B cell (primary cell): ENCODE measurements at regions not wholly inside any gene's neighbourhood (a gene's known extent, or its start where the extent isn't known, plus 50 kb on each side); places are given as distances from the start of the nearest gene placed in this dataset.

ENCODE experiments used
- CTCF ChIP-seq: fragments of 200-600 bp; IDR thresholded peaks from one replicate; pipeline ENCODE4 v1.8.0; 2022; ENCODE audit warnings: antibody characterized with exemption, mild to moderate bottlenecking
- EZH2 ChIP-seq: IDR thresholded peaks from 2 replicates; pipeline ENCODE4 v1.6.1; 2012; ENCODE audit warnings: borderline replicate concordance, low read depth, mild to moderate bottlenecking, moderate library complexity, low read length; ENCODE audit not compliant: insufficient read depth, poor library complexity, severe bottlenecking

DNA sequence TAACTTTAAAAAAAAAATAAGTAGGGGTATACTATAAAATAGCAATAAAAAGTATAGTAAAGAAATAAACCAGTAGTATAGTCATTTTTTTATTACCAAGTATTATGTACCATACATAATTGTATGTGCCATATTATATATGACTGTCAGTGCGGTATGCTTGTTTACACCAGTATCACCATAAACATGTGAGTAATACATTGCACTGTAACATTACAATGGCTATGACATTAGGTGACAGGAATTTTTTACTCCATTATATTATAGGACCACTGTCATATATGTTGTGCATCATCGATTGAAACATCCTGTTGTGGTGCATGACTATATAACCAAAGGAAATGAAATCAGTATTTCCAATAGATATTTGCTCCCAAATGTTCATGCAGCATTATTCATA, 176.9 kb upstream of the ARHGAP24 start:
- TF ChIP-seq CTCF (no peak), EZH2 (no peak)
